ENCODE measurements at regions not wholly inside any gene's neighbourhood (a gene's known extent, or its start where the extent isn't known, plus 50 kb on each side); places are given as distances from the start of the nearest gene placed in this dataset.

DNA sequence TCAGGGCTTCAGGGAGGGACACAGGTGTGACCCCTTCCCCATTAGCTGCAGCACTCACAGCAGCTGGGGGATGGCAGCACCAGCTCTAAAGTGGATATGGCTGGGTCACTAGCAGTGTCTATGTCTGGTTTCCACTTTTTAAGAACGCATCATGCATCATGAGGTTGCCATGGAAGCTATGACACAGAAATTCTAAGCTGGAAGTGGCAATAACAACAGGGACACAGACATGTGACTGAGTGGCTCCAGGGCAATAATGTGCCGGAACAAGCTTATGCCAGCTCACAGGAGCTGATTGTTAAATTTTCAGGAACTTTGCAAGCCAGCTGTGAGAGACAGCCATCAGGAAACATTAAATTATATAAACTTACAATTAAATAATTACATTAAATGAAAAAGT is 51.2 kb upstream of the NFASC start:
- TF ChIP-seq, protein P1, sequence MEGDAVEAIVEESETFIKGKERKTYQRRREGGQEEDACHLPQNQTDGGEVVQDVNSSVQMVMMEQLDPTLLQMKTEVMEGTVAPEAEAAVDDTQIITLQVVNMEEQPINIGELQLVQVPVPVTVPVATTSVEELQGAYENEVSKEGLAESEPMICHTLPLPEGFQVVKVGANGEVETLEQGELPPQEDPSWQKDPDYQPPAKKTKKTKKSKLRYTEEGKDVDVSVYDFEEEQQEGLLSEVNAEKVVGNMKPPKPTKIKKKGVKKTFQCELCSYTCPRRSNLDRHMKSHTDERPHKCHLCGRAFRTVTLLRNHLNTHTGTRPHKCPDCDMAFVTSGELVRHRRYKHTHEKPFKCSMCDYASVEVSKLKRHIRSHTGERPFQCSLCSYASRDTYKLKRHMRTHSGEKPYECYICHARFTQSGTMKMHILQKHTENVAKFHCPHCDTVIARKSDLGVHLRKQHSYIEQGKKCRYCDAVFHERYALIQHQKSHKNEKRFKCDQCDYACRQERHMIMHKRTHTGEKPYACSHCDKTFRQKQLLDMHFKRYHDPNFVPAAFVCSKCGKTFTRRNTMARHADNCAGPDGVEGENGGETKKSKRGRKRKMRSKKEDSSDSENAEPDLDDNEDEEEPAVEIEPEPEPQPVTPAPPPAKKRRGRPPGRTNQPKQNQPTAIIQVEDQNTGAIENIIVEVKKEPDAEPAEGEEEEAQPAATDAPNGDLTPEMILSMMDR (IDR thresholded peaks at IDR 0.05; ENCODE audit: borderline replicate concordance, insufficient read depth, low read depth, low read length): no peak

More for the DNA sequence above, 51.2 kb upstream of the NFASC start:
- no peak overlapping the region for H3K4me3 ChIP-seq (ENCODE audit: low read depth, low read length)
